ENCODE measurements at regions not wholly inside any gene's neighbourhood (a gene's known extent, or its start where the extent isn't known, plus 50 kb on each side); places are given as distances from the start of the nearest gene placed in this dataset.

GRCh38 chr5:89755024-89755423 lies 654.5 kb downstream of the CETN3 start:
- intact Hi-C loops (cut with DNase I; ENCODE audit: low total_unique reads), result no loop called here
- no peaks in the 10 kb centered on the region for H3K36me3 ChIP-seq
- no peaks in the 10 kb centered on the region for H3K9me3 ChIP-seq
- no peaks in the 10 kb centered on the region for H3K4me1 ChIP-seq
- H3K27me3 ChIP-seq, result no peaks in the 10 kb centered on the region
- WGBS, 5 donors, result 80 to 89% (median 85%) methylated on average over 2 of the region's 2 CpGs
- no peak overlapping the region for H3K27ac ChIP-seq
- no peak for DNase-seq
- no peak for TF ChIP-seq CTCF (IDR thresholded peaks at IDR 0.05)
- no peak for TF ChIP-seq EP300 (IDR thresholded peaks at IDR 0.05)
- no peak for TF ChIP-seq POLR2A (IDR thresholded peaks at IDR 0.05)
- no peak for TF ChIP-seq POLR2AphosphoS5 (IDR thresholded peaks at IDR 0.05)
- H3K4me3 ChIP-seq, result no peak overlapping the region

GRCh38 chr5:89735082-89735481 lies 674.5 kb downstream of the CETN3 start:
- H3K9me3 ChIP-seq, result peaks cover 0 to 3% (median 0%) of the 10 kb centered on the region in 4 donors
- H3K4me1 ChIP-seq, result no peaks in the 10 kb centered on the region
- intact Hi-C loops (cut with DNase I; ENCODE audit: low total_unique reads), result no loop called here
- H3K27me3 ChIP-seq, result no peaks in the 10 kb centered on the region
- no peak overlapping the region for H3K4me3 ChIP-seq
- TF ChIP-seq EP300 (IDR thresholded peaks at IDR 0.05), result no peak
- TF ChIP-seq POLR2AphosphoS5 (IDR thresholded peaks at IDR 0.05), result no peak
- TF ChIP-seq POLR2A (IDR thresholded peaks at IDR 0.05), result no peak
- TF ChIP-seq CTCF (IDR thresholded peaks at IDR 0.05), result no peak
- no peaks in the 10 kb centered on the region for H3K36me3 ChIP-seq
- WGBS, 5 donors, result 44 to 63% (median 51%) methylated on average over 2 of the region's 2 CpGs
- DNase-seq, result no peak
- no peak overlapping the region for H3K27ac ChIP-seq

GRCh38 chr5:89733772-89734171 lies 675.8 kb downstream of the CETN3 start:
- DNase-seq, result no peak
- WGBS, 5 donors, result 29 to 65% (median 41%) methylated on average over 1 of the region's 1 CpG
- Histone ChIP-seq H3K27ac (no peak overlapping the region), H3K4me3 (no peak overlapping the region), H3K36me3 (no peaks in the 10 kb centered on the region), H3K4me1 (peaks cover 0 to 8% (median 0%) of the 10 kb centered on the region in 4 donors), H3K9me3 (peaks cover 0 to 3% (median 0%) of the 10 kb centered on the region in 4 donors), H3K27me3 (no peaks in the 10 kb centered on the region)
- intact Hi-C loops (cut with DNase I; ENCODE audit: low total_unique reads), result no loop called here
- no peak for TF ChIP-seq POLR2AphosphoS5 (IDR thresholded peaks at IDR 0.05)
- no peak for TF ChIP-seq EP300 (IDR thresholded peaks at IDR 0.05)
- TF ChIP-seq CTCF (IDR thresholded peaks at IDR 0.05), result no peak
- no peak for TF ChIP-seq POLR2A (IDR thresholded peaks at IDR 0.05)

- 59 to 71% (median 62%) methylated on average over 2 of the region's 2 CpGs for WGBS, 5 donors
- Histone ChIP-seq H3K27me3 (no peaks in the 10 kb centered on the region), H3K36me3 (no peaks in the 10 kb centered on the region), H3K27ac (no peak overlapping the region), H3K4me1 (peaks cover 0 to 8% (median 0%) of the 10 kb centered on the region in 4 donors), H3K4me3 (no peak overlapping the region), H3K9me3 (no peaks in the 10 kb centered on the region)
- intact Hi-C loops (cut with DNase I; ENCODE audit: low total_unique reads), result no loop called here
- DNase-seq, result peak in 1 of 2 donors; percentile 7
- TF ChIP-seq CTCF (IDR thresholded peaks at IDR 0.05) (no peak), EP300 (IDR thresholded peaks at IDR 0.05) (no peak), POLR2AphosphoS5 (IDR thresholded peaks at IDR 0.05) (no peak), POLR2A (IDR thresholded peaks at IDR 0.05) (no peak)
Measured at GRCh38 chr5:89729623-89730301, 679.8 kb downstream of the CETN3 start.

Measured in stomach (tissue), 8 donors.